GM19452 (cell line): ENCODE measurements at regions not wholly inside any gene's neighbourhood (a gene's known extent, or its start where the extent isn't known, plus 50 kb on each side); places are given as distances from the start of the nearest gene placed in this dataset.

Experiments used
- ATAC-seq: cut with Tn5 transposase; IDR thresholded peaks from one replicate; pipeline ENCODE4 v1.9.1; 2021; ENCODE audit not compliant: unreplicated experiment

DNA sequence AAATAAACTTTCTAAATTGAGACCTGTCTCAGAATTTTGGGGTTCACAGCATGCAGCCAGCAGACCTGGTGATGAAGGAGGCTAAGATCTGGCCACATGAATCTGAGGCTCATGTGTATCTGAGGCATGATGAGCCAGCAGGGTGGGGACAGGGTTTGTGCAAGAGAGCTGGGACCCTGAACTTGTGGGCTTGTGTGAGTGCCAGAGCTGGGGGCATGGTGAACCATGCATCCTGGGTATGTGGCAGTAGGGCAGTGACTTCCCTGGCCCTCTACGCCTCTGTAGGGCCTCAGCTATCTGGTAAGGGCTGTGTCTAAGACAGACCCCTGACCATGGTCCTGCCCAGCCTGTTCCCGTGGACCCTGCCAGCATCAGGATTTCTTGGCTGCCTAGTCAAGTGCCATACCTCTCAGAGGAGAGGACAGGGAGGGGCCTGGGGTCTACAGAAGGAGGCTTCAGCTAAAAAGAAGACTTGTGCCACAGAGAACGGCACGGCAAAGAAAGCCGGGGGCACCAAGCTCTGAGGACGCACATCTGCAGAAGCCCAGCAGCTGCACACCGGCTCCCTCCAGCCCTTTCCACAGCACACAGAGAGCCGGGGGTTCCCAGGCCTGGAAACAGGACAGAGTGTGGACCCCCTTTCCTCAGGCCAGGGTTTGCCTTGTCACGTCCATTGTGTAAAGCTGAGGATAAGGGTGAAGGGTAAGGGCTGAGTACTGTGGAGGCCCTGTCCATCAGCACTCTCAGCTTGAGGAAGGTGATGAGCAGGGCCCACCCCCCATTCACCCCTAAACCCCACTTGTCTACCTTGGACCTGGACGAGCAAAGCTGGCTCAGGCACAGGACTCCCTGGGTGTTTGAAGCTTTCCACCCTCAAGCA lies 130.1 kb downstream of the MRPL36 start:
- ATAC-seq: no peak

DNA sequence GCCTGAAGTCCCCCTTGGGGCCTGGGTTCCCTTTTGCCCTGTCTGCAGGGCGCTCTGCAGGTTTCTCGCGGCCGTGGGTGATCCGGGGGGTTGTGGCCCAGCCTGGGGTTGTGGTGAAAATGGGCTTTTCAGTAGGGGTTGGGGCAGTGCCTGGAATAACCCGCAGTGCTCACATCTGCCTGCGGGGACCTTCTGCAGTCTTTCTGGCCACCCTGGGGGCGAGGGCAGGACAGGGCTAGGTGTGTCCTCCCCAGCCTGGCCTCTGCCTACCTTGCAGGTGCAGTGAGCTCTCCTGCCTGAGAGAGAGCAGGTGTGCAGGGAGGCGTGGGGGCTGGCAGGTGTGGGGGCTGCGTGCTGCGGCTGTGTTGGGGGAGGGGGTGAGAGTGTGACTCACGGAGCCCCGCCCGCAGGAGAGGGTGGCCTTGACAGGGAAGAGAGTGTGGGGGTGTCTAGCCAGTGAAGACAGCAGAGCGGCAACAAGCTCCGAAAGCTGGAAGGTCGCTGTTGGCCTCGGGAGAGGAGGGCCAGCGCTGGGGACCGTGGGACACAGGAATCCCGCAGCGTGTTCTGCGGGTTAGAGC lies 131.4 kb downstream of the MRPL36 start:
- no peak for ATAC-seq

- no peak for ATAC-seq
Measured at GRCh38 chr5:1667648-1668140, 131.9 kb downstream of the MRPL36 start.

DNA sequence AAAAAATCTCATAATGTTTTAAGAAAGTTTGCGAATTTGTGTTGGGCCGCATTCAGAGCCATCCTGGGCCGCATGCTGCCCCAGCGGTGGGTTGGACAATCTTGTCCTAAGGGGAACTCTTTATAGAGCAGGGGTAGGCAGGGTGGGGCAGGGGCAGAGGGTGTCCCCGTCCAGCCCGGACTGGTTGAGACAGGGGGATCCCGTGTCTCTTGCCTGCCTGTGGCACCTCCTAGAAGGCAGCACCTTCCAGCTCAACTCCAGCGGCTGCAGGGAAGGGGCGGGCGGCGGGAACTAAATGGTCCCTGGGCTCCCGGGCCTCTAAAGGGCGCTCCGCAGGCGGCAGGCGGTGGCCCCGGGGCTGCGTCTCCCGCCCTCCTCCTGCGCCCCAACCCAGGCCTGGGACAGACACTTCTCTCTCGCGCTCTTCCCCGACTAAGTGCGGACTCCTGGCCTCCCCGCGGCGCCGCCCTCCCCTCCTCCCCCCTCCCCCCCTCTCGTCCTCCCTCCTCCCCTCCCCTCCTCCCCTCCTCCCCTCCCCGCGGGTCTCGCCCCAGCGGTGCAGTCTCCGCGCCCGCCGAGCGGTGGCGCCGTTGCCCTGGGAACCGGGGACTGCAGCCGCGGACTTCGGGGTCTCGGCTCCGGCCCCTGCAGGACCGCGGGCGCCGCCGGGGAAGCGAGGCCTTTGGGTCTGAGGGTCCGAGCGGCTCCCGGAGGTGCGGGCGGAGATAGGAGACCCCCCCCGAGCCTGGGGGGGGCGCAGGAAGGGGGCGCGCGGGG lies 132.6 kb downstream of the MRPL36 start:
- ATAC-seq: no peak

DNA sequence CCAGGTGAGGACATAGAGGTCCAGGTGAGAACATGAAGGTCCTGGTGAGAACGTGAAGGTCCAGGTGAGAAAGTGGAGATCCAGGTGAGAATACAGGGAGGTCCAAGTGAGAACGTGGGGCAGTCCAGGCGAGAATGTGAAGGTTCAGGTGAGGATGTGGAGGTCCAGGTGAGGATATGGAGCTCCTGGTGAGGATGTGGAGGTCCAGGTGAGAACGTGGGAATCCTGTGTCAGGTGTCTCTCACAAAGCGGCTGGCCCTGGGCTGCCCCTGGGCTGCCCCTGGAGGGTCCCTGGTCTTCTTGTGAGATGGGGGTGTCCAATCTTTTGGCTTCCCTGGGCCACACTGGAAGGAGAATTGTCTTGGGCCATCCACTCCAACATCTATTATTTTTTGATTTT lies 133.4 kb downstream of the MRPL36 start:
- no peak for ATAC-seq

GRCh38 chr5:1665803-1666202 lies 133.8 kb downstream of the MRPL36 start:
- ATAC-seq: no peak

GRCh38 chr5:1665231-1665630 lies 134.4 kb downstream of the MRPL36 start:
- no peak for ATAC-seq

DNA sequence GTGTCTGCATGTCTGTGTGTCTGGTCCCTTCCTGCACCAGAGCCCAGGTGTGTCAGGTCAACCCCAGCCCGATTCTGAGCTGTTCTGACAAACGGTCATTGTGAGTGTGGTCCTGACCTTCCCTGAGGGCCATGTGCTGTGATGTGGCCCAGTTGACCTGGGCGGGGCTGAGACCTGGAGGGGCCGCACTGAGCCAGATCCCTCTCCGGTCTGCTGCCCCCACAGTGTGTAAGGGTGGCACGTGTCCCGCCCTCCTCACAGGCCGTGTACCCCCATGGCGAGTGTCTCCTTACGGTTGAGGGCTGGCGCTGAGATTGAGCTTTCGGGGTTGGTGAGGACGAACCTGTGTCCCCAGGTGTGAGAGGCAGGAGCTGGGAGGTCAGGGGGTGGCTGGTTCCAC lies 136.5 kb downstream of the MRPL36 start:
- no peak for ATAC-seq

GRCh38 chr5:1662559-1663085 lies 137.0 kb downstream of the MRPL36 start:
- no peak for ATAC-seq

DNA sequence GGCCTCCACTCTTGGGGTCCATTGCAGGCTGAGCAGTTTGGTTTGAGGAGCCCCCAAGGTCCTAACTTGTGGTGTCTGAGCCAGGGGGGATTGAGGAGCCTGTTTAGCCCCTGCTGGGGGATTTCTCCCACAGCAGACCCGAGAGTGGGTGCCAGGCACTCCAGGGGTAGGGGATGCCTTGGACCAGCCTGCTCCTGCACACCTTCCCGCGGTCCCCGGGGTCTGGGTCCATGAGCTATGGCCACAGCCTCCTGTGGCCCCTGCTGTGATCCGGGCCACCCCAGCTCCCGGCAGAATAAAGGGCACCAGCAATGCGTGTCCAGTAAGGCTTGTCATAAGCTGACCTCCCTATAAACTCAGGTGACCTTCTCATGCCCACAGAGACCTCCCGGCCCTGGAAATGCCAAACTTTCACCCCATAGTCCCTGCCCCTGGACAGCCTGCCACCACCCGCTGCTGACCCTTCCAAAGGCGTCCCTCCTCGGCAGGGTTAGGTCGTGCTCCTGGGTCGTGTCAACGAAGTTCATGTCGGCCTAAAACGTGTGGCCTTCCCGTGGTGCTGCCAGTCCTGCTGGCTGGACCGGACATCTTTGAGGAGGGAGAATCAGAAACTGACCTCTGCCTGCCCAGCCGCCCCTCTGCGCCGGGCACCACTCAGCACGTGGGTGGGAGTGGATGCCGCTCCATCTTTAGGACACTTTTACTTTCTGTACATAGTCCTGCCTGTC lies 137.6 kb downstream of the MRPL36 start:
- ATAC-seq: no peak

DNA sequence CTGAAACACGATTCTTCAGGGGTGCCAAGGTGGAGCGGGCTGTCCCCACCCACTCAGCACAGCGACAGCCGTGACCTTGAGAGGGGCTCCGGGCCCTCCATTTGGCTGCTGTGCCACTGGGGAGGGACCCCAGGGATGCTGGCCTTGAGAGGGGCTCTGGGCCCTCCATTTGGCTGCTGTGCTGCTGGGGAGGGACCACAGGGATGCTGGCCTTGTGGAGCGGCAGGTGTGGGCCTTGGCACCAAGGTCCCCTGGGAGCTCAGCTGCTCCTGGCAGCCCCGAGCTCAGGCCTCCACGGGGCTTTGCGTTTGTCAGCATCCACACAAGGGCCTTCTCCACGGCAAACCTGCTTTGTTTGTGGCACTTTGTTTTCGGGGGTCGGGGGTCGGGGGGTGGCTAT lies 137.6 kb upstream of the LPCAT1 start:
- ATAC-seq: no peak

GRCh38 chr5:1660511-1660910 lies 136.8 kb upstream of the LPCAT1 start:
- ATAC-seq: no peak

- ATAC-seq: no peak
Measured at GRCh38 chr5:1660001-1660400, 136.2 kb upstream of the LPCAT1 start.

DNA sequence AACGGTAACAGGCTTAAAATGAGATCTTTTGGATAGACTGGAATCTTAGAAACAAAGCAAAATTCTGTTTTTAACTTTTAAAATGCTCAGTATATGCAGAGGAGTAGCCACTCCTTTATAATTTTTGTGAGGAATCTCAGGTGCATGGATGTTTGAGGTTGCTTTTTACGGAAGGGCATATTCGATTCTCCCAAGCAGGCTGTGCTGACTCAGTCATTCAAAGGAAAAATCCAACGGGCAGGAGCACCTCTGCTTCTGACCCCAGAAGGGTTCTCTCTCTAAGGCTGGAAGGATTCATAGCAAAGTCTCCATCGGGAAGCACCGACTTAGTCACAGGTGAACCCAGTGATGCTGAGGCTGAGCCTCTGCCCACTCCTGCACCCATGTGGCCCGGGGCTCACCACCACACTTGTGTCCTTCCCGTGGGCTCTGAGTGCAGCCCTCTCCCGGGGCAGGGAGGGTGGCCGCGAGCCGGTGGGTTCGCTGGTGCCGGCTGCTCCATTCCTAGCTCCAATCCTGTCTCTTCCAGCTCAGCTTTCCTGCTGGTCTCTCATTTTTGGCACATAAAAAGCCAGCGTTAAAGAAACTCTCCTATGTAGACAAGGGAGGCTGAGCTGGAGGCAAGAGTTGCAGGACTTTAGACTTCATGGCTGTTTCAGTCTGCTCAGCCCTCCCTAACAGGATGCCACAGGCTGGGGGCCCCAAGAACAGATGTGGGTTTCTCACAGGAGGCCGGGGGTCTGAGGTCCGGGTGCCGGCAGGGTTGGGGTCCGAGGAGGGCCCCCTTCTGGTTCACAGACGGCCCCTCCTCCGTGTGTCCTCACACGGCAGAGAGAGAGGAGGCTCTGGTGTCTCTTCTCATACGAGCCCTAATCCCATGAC lies 135.6 kb upstream of the LPCAT1 start:
- ATAC-seq: no peak

DNA sequence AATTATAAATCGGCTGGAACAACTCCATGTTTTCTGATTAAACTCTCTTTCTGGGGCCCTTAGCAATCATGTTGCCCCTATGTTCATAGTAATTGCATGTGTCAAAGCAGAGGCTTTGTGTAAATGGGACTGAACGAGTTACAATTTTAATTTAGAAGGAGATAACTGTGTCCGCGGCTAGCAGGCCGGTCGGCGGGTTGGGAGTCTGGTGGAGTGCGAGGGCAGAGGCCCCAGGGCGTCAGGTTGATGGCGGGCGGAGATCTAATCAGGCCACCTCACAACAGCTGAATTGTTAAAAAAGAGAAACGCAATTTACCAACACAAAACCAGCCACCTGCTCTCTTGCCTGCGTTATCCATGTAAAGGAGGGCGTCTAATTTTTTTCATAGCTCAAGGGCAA lies 134.9 kb upstream of the LPCAT1 start:
- ATAC-seq: no peak

GRCh38 chr5:1657161-1657741 lies 133.5 kb upstream of the LPCAT1 start:
- no peak for ATAC-seq

DNA sequence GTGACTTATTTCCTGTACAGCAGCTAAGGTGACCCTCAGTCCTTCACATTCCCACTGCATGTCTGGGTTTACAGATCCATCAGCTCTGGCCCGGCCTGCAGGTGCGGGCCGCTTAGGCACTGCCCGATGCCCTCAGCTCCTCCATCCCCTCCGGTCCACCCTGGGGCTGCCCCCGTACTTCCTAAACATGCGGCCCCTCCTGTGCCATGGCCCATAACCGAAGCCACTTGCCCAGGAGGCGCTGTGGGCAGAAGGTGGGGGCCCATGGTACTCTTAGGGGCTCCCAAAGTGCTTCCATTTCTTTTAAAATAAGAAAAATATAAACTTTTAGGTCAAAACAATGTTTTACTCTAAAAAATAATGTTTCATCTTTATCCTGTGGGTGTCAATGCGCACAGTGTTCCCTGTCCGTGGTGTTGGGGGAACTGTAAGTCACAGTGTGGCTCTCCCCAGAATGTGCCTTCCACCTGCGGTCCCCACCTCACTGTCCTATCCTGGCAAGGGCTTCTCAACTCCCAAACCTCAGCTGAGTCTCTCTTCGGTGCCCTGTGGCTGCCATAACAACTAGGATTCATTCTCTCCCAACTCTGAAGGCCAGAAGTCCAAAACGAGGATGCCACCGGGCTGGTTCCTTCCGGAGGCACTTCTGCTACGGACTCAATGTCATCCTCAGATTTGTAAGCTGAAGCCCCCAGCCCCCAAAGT lies 132.7 kb upstream of the LPCAT1 start:
- no peak for ATAC-seq

GRCh38 chr5:1655496-1656270 lies 131.9 kb upstream of the LPCAT1 start:
- ATAC-seq: no peak
